ENCODE measurements at regions not wholly inside any gene's neighbourhood (a gene's known extent, or its start where the extent isn't known, plus 50 kb on each side); places are given as distances from the start of the nearest gene placed in this dataset.

GRCh38 chr3:102181175-102181920, 253.5 kb upstream of the ZPLD1 start:
- DNase-seq (no peak), ATAC-seq (peak; percentile 57 to 69)
- H3K4me3 ChIP-seq: no peak overlapping the region
- TF ChIP-seq CTCF (IDR thresholded peaks at IDR 0.05): no peak
- intact Hi-C loops (cut with DNase I): no loop called here
- no peaks in the 10 kb centered on the region for H3K36me3 ChIP-seq
- no peaks in the 10 kb centered on the region for H3K27me3 ChIP-seq (ENCODE audit: low read depth)
- H3K27ac ChIP-seq: peak overlapping the region; percentile 78
- H3K9me3 ChIP-seq: no peaks in the 10 kb centered on the region
- H3K4me1 ChIP-seq: peaks cover 54% of the 10 kb centered on the region

- Histone ChIP-seq H3K9me3 (no peaks in the 10 kb centered on the region), H3K4me1 (peaks cover 54% of the 10 kb centered on the region), H3K36me3 (no peaks in the 10 kb centered on the region), H3K27ac (peak overlapping the region; percentile 78), H3K4me3 (no peak overlapping the region), H3K27me3 (ENCODE audit: low read depth) (no peaks in the 10 kb centered on the region)
- ATAC-seq (peak; percentile 55 to 75), DNase-seq (no peak)
- no peak for TF ChIP-seq CTCF (IDR thresholded peaks at IDR 0.05)
- intact Hi-C loops (cut with DNase I): no loop called here
Observed at GRCh38 chr3:102182162-102182561, 252.7 kb upstream of the ZPLD1 start.

- no peak overlapping the region for H3K4me3 ChIP-seq
- ATAC-seq: no peak
- H3K27me3 ChIP-seq (ENCODE audit: low read depth): no peaks in the 10 kb centered on the region
- intact Hi-C loops (cut with DNase I): no loop called here
- H3K27ac ChIP-seq: peak overlapping the region; percentile 78
- DNase-seq: no peak
- no peaks in the 10 kb centered on the region for H3K9me3 ChIP-seq
- H3K4me1 ChIP-seq: peaks cover 54% of the 10 kb centered on the region
- H3K36me3 ChIP-seq: no peaks in the 10 kb centered on the region
- no peak for TF ChIP-seq CTCF (IDR thresholded peaks at IDR 0.05)
Observed at GRCh38 chr3:102183186-102183585, 251.6 kb upstream of the ZPLD1 start.

- intact Hi-C loops (cut with DNase I): no loop called here
- no peaks in the 10 kb centered on the region for H3K36me3 ChIP-seq
- H3K27ac ChIP-seq: no peak overlapping the region
- H3K4me3 ChIP-seq: no peak overlapping the region
- peaks cover 53% of the 10 kb centered on the region for H3K4me1 ChIP-seq
- no peak for TF ChIP-seq CTCF (IDR thresholded peaks at IDR 0.05)
- H3K27me3 ChIP-seq (ENCODE audit: low read depth): no peaks in the 10 kb centered on the region
- DNase-seq (no peak), ATAC-seq (no peak)
- H3K9me3 ChIP-seq: no peaks in the 10 kb centered on the region
Observed at GRCh38 chr3:102183623-102184022, 251.2 kb upstream of the ZPLD1 start.

- DNase-seq: peak; percentile 60
- H3K9me3 ChIP-seq: no peaks in the 10 kb centered on the region
- no peak for TF ChIP-seq CTCF (IDR thresholded peaks at IDR 0.05)
- H3K27me3 ChIP-seq (ENCODE audit: low read depth): no peaks in the 10 kb centered on the region
- H3K36me3 ChIP-seq: no peaks in the 10 kb centered on the region
- no peak overlapping the region for H3K4me3 ChIP-seq
- intact Hi-C loops (cut with DNase I): no loop called here
- H3K27ac ChIP-seq: no peak overlapping the region
- H3K4me1 ChIP-seq: peaks cover 2% of the 10 kb centered on the region
- ATAC-seq: peak; percentile 56 to 60
Observed at GRCh38 chr3:102189541-102189940, 245.3 kb upstream of the ZPLD1 start.
